HG02798 (cell line): ENCODE measurements at regions not wholly inside any gene's neighbourhood (a gene's known extent, or its start where the extent isn't known, plus 50 kb on each side); places are given as distances from the start of the nearest gene placed in this dataset.
"Not testable (repeated sequence)": the region's sequence is repeated elsewhere in the genome, so short reads cannot be mapped to it uniquely, and the experiment has no call there.

Experiments
- ATAC-seq: cut with Tn5 transposase; IDR thresholded peaks from one replicate; pipeline ENCODE4 v1.9.1; 2021; ENCODE audit warnings: mild to moderate bottlenecking; ENCODE audit not compliant: unreplicated experiment, poor library complexity

DNA sequence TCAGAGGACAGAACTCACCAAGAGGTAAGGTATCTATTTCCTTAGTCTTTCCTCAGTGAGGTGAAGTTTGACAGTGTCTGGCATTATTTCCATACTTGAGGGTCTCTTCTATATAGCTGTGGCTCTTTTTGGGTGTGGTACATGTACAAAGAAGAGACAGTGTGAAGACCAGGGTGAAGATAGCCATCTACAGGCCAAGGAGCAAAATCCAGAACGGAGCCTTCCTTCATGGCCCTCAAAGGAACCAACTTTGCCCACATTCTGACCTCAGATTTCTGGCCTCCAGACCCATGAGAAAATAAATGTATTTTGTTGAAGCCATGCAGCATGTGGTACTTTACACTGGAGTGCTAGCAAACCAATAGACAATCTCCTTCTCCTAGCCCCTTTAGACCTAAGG is 858.5 kb upstream of the B3GALT2 start:
- no peak for ATAC-seq

GRCh38 chr1:194043984-194044755 is 857.8 kb upstream of the B3GALT2 start:
- ATAC-seq = no peak

DNA sequence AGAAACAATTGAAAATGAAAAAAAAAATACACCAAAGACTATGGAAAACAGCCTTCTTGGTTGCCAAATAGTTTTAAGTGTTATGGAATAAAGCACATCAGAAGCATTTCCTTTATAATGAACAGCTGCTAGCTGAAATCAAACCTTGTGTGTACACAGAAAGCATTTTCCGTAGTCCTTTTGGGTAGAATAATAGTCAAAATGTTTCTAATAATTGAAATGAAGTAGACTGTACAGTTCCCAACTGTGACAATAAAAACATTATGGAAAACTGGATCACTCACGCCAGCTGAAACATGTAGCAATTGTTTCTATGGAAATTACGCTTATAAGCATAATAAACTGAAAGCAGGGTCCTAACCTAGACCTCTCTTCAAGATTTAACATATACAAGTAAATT is 856.3 kb upstream of the B3GALT2 start:
- no peak for ATAC-seq

GRCh38 chr1:194040496-194040895 is 854.1 kb upstream of the B3GALT2 start:
- no peak for ATAC-seq

DNA sequence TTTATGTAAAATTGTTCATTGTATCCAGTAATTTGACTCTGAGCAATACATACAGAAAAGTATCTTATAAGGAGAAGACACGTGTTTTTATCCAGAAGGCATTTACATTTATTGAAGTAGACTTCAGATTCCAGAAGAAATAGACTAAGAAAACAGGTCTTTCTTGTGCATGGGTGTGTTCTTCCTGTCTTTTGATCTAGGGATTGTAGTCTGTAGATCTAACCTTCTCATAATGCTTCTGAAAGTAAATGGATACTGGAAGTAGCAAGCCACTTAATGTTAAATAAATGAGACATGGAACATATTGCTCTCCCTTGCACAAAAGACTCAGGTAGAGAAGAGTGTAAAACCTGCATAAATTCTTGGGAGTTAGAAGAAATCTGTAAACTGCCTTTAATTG is 853.2 kb upstream of the B3GALT2 start:
- no peak for ATAC-seq

GRCh38 chr1:194033646-194034045 is 847.2 kb upstream of the B3GALT2 start:
- ATAC-seq = no peak

- ATAC-seq = no peak
Measured at GRCh38 chr1:194028002-194028401, 841.6 kb upstream of the B3GALT2 start.

- no peak for ATAC-seq
Measured at GRCh38 chr1:194026422-194026821, 840.0 kb upstream of the B3GALT2 start.

DNA sequence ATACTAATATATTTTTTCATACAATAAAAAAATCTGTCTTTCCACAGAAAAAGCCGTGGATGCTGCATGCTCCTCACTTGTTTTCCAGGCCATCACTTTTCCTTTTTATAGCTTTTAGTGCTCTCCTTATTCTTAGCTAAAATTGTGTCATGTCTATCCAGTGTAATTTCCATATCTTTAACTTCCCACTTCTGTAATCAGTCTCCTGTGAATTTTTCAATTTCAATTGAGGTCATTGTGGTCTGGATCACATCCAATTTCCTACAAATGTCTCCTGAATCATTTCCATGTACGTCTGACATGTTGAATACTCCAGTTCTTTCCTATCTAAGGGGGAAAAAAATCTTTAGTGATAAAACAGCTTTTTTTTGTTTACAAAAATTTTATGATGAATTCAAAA is 838.2 kb upstream of the B3GALT2 start:
- no peak for ATAC-seq

DNA sequence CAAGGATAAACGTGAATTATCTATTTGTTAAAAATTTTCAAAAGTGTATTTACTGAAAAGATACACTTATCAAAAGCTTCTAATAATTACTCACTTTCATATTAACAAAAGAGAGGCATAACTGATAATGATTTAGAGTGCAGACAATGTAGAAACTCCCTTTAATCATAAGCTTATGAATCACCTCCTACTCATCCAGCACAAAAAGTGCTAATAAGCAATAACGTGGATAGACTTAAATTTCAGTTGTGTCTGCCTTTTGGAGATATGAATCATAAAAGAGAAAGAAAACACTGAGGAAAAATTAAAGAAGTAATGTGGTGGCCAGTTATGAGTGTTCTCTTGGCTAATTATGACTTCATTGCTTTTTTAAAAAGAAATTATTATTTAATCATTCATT is 827.6 kb upstream of the B3GALT2 start:
- ATAC-seq = no peak

DNA sequence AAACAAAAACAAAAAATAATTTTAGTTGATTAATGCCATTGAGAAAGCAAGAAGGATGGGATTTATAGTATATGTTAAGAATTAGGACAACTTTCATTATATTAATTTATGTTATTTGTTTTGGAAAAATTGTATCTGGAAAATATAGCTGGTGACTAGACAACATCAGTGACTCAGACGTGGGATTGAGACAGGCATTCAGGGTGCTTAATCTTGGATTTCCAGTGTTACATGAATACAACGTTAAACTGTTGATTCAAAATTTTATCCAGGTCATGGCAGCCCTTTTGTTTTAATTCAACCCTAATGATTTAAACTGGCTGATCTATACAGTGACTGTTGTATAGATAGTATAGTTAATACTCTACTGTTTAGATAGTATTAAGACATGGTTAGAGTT is 827.1 kb upstream of the B3GALT2 start:
- ATAC-seq = no peak

DNA sequence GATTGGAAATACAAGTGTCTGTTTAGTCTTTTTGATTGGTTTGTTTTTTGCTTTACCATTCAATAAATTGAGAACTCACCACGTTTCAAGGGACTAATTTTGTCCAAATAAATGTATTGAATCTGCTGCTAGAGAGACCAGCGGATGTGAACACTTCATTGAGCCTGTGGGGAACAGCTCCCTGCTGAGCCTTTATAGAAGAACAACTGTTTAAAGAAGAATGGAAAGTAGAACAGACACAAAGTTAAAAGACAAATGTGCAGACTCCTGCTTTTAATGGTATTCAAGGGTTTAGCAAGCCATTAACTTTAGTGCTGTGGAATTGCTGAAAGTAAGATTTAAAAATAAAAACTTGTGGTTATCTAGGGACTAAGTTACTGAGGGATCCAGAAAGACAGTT is 817.7 kb upstream of the B3GALT2 start:
- no peak for ATAC-seq

DNA sequence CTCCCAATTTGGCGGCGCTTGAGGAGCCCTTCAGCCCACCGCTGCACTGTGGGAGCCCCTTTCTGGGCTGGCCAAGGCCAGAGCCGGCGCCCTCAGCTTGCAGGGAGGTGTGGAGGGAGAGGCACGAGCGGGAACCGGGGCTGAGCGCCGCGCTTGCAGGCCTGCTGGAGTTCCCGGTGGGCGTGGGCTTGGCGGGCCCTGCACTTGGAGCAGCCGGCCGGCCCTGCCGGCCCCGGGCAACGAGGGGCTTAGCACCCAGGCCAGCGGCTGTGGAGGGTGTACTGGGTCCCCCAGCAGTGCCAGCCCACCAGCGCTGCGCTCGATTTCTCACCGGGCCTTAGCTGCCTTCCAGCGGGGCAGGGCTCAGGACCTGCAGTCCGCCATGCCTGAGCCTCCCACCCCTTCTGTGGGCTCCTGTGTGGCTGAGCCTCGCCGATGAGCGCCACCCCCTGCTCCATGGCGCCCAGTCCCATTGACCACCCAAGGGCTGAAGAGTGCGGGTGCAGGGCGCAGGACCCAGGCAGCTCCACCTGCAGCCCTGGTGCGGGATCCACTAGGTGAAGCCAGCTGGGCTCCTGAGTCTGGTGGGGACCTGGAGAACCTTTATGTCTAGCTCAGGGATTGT is 815.4 kb upstream of the B3GALT2 start:
- not testable (repeated sequence) for ATAC-seq

DNA sequence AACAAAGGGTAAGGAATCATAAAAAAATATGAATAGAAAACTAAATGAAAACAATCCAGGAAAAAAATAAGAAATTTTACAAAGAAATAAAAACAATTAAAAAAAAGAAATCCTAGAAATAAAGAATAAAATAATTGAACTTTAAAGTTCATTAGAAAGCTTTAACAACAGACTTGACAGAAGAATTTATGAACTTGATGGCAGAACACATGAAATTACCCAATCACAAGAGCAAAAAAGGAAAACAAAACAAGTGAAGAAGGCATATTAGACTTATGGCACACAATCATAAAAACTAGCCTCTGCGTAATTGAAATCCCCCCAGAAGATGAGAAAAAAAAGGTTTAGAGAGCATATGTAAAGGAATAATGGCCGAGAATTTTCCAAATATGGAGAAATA is 802.5 kb upstream of the B3GALT2 start:
- ATAC-seq = no peak

DNA sequence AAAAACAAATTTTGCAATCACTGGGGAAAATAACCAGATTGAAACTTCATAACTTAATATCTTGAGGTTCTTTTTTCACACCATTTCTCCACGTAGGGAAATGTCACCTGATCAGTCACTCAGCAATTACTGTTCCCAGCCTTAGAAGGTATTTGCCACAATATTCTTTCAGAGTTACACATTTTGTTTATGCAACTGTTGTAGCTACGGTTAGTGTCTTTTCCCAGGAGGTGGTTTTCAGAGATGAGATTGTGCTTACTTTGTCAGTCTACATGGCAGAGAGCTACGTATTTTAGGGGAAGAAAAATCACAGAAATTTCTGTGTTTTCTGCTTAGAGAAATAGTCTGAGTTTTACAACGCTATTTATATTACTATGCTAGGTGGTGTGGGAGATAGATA is 792.8 kb upstream of the B3GALT2 start:
- no peak for ATAC-seq

- ATAC-seq = no peak
Measured at GRCh38 chr1:193974286-193974798, 787.9 kb upstream of the B3GALT2 start.

GRCh38 chr1:193973428-193973827 is 787.0 kb upstream of the B3GALT2 start:
- no peak for ATAC-seq

DNA sequence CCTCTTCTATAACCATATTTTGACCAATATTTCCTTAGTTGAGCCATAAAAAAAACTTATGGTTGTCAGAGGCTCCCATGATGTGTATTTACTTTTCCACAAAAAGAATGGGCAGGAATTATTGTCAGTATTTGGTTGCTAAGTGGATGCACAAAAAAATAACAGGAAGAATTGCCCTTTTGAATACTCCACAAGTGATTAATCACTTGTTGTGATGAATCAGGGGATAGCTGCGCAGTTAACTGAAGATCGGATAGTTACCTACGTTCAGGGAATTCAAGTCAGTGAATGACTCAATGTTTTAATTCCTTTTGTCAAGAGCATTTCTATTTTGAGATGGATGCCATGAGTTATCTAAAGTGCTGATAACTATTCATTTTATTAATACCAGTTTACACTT is 785.2 kb upstream of the B3GALT2 start:
- ATAC-seq = no peak

DNA sequence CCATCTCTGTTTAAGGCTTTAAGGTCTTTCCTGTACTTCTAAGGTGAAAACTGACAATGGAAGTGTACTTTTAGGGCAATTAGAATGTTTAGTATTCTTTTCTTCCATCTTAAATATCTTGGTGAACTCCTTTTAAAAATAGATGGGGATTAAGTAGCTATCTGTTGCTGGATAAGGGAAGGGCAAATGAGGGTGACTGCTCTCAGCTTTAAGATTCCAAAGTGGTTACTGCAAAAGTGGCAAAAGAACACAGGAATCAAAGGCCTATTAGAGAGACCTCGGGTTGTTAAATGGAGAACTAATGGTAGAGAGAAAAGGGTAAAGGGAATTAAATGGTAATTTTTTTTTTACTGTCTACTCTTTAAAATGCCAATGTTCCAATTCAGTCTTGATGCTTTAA is 774.1 kb upstream of the B3GALT2 start:
- ATAC-seq = no peak

GRCh38 chr1:193960040-193960439 is 773.6 kb upstream of the B3GALT2 start:
- ATAC-seq = no peak

DNA sequence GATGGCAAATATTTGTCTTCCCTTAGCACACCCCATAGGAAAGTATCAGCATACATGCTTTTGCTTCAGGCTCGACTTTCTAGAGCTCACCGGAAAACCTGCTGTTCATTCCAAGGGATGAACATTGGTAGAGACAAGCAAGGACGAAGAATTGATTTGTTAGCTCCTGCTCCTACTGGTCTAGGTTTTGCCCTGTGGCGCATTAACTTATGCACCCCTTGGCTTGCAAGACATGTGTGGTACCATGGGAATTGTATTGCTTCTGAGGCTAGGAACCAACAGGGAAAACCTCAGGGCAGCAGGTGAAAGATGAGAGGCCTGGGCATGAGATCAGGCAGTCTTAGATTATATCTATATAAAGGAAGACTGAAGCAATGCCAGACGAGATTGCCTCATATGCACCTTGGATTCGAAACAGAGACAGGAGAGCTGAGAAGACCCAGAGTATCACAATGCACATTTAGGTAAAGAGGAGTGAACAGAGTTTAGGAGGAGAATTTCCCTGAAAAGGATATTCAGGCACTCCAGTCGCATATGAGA is 771.2 kb upstream of the B3GALT2 start:
- no peak for ATAC-seq
